GM18907 (cell line): ENCODE measurements at regions not wholly inside any gene's neighbourhood (a gene's known extent, or its start where the extent isn't known, plus 50 kb on each side); places are given as distances from the start of the nearest gene placed in this dataset.
"Not testable (repeated sequence)": the region's sequence is repeated elsewhere in the genome, so short reads cannot be mapped to it uniquely, and the experiment has no call there.

Experiments used
- ATAC-seq: cut with Tn5 transposase; IDR thresholded peaks from one replicate; pipeline ENCODE4 v1.9.1; 2021; ENCODE audit warnings: mild to moderate bottlenecking, moderate library complexity; ENCODE audit not compliant: unreplicated experiment

GRCh38 chr1:83481284-83481683 is 517.6 kb downstream of the TTLL7 start:
- not testable (repeated sequence) for ATAC-seq

- peak; percentile 49 for ATAC-seq
Observed at GRCh38 chr1:83479591-83480239, 519.2 kb downstream of the TTLL7 start.

DNA sequence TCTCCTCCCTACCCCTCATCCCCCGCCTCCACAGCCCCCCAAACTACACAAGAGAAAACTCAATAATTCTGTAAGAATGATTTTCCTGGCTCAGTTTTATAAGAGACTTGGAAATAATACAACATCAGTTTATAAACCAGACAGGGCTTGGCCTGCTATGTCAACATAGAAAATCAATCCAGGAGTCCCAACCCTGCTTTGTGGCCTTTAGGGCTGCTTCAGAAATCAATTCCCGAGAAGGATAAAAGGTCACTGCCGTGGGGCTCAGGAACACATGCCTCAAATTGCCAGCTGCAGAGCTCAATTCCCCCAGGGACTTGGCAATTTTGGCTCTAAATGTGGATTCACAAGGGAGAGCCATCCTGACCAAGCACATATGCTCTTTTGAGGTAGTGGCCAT is 520.8 kb downstream of the TTLL7 start:
- ATAC-seq = not testable (repeated sequence)

- ATAC-seq = peak; percentile 82
Observed at GRCh38 chr1:83476518-83476917, 522.4 kb downstream of the TTLL7 start.

- ATAC-seq = not testable (repeated sequence)
Observed at GRCh38 chr1:83474946-83475345, 524.0 kb downstream of the TTLL7 start.

DNA sequence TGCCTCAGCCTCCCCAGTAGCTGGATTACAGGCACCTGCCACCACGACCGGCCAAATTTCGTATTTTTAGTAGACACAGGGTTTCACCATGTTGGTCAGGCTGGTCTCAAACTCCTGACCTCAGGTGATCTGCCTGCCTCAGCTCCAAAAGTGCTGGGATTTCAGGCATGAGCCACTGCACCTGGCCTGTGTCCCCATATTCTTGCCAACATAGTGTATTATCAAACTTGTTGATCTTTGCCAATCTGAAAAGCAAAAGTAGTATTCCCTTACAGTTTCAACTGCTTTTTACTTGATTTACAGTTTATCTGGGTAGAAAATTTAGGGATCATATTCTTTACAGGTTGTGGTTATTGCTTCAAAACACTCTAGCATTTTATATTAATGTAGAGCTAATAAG is 524.9 kb downstream of the TTLL7 start:
- ATAC-seq = not testable (repeated sequence)

GRCh38 chr1:83472066-83472465 is 526.9 kb downstream of the TTLL7 start:
- ATAC-seq = not testable (repeated sequence)

- not testable (repeated sequence) for ATAC-seq
Observed at GRCh38 chr1:83471272-83471671, 527.7 kb downstream of the TTLL7 start.

DNA sequence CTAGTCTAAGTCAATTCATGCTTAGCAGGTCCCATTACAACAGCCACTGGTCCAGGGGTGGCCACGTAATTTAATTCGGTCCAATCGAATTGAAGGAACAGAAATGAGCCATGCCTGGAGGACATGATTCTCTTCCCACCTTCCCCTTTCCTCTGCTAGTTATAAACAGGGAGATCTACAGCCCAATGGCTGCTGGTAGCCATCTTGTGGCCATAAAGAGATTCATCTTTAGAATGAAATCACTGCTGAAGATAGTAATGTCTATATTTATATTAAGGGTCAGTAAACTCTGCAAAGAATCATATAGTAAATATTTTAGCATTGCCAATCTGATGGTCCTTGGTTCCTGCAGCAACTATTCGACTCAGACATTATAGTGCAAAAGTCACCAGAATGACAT is 530.6 kb downstream of the TTLL7 start:
- not testable (repeated sequence) for ATAC-seq

DNA sequence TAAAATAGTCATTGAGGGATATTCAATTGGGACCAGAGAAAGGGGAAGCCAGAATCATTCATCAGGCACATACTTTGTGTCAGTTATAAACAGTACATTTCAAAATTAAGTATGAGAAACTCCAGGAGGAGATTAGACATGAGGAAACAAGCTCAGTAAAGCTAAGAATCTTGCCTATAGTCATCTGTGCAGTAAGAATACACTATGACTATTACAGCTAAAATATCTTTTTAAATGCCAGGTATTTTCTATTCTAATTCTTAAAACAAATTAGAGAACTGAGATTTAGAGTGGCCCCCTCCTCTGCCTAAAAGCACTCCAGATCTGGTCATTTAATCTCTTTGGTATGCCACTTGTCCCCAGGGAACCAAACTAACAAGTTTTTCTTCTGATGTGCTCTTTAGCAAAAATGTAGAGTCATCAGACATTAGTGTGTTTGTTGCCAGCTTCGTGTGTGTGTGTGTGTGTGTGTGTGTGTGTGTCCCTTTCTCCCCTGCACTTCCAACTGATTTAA is 541.1 kb downstream of the TTLL7 start:
- not testable (repeated sequence) for ATAC-seq

- not testable (repeated sequence) for ATAC-seq
Observed at GRCh38 chr1:83457281-83457680, 541.7 kb downstream of the TTLL7 start.

GRCh38 chr1:83455753-83456152 is 543.2 kb downstream of the TTLL7 start:
- ATAC-seq = not testable (repeated sequence)

DNA sequence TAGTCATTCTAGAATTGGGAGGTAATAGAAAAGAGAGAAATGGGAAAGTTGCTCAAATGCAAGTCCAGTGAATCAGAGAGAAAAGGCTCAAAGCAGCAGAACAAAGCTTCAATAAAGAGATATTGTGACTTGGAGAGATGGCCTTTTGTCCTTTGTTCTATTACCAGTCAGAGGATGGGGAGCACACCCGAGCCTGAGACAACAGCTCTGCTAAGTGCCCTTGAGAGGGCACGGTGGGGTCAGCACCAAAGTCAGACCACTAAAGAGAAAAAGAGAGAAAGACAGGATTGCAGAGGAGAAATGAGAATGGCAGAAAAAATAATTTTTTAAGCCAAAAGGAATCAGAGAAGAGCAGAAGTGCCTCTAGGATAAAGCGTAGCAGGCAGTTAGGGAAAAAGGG is 553.1 kb downstream of the TTLL7 start:
- ATAC-seq = not testable (repeated sequence)

DNA sequence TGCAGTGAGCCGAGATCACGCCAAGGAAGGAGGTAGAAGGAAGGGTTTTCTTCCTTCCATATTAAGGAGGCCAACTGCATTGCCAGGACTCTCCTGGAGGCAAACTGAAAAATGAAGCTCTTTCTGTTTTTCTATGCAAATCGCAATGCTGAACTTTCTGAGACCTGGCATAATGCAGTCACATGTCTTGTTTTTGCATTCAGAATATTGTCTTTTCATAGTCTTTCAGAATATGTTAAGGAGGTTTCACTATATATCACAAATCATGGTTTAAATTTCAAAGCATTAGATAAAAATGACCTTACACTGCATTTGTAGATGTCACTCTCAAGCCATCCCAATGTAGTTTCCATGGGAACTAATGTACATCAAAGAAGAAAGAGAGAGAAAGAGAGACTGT is 556.5 kb downstream of the TTLL7 start:
- not testable (repeated sequence) for ATAC-seq

DNA sequence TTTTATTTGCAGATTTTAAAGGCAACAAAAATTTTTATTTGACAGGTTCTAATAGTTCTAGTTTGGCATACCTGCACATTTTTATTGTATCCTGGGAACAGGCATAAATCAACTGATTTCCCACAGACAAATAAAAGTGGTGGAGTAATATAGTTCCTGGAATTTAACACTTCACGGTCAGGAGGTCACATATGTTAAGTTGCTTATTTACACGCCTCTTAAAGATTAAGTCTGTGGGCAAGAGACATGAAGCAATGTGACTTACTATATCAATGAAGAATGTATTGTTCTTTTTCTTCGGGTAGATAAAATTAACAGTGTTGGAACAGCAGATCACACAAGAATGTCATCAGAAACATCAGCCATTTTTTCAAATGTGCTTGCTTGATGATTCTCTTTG is 558.3 kb downstream of the TTLL7 start:
- not testable (repeated sequence) for ATAC-seq

DNA sequence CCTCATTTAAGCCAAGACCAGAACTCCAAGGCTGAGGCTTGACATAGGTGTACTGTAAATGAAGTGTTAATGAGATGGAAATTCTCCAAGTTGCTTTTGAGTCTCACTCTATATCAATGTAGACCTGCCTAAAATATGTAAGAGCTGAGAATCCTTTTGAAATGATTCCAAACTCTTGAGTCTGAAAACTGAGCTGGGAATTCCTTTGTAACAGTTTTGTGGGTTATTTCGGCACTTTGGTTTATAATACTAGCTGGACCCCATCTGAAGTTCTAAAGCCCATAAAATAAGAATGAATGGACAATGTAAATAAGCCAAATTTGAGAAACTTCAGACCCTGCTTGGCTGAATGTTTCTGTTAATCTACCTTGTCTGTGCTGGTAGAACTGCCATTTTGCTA is 558.9 kb downstream of the TTLL7 start:
- not testable (repeated sequence) for ATAC-seq

DNA sequence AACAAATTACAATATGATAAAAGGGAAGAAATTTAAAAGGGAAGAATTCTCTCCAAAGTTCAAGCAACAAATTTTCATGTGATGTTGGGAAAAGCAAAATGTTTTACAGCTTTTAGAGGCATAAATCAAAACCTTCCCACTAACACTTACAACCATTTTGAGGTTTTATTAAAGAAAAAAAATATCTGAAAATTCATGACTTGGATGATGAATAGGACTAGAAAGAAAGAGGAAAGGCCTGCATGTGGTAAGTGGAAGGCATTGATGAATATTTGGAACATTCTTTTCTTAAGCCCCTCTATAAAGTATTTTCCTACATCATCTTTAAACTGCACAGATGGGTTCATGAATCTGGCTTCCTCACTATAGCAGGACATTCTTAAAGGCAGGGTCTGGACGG is 560.6 kb downstream of the TTLL7 start:
- ATAC-seq = not testable (repeated sequence)

DNA sequence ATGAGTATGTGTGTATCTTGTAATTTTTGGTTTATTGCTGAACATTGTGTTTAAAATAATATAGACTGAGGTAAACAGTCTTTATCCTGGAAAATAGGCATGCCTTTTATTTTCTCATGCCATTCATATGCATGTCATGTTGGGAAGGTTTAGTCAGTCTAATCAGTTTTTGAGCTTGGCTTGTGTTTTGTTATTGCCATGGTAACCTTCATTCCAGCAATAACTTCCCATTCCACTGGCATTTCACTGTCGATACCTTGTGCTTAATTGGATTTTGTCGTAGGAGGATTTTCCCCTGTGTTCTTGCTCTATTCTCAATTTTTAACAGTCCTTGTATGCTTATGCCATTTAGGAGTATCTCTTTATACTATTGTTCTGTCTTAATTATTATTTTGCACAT is 563.6 kb downstream of the TTLL7 start:
- ATAC-seq = not testable (repeated sequence)

GRCh38 chr1:83427566-83427965 is 571.4 kb downstream of the TTLL7 start:
- not testable (repeated sequence) for ATAC-seq

DNA sequence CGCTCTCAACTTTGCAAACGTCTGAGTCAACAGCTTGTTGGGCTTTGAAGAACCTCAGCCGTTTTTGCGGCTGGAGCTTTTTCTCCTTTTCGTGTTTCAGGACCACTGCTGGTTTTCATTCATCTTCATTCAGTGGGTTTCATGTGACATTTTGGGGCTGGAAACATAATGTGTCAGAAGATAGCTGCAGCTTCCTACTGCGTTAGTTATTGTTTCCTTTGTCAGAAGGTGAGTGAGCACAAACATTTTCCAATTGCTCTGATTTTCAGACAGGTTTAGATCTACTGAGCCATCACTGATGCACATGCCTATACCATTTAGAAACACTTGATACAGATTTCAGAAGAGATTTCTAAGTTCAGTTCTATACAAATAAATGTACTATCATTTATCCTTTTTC is 575.5 kb downstream of the TTLL7 start:
- not testable (repeated sequence) for ATAC-seq

DNA sequence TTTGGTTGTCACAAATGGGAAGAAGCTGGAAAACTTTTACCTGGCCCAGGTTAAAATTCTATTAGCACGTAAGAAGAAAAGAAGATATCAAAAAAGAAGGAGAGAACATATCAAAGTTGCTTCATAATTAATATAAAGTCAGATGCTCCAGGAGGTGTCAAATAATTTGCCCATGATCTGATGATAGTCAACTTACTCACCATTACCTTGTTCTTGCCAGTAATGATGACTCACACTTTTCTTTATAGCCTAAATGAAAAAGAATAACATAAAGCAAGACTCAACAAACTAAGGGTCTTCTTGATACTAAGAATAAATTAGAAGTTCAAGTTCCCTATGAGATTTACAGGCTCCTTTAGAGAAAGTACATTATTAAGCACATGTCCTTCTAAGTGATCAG is 580.4 kb downstream of the TTLL7 start:
- ATAC-seq = no peak

- ATAC-seq = not testable (repeated sequence)
Observed at GRCh38 chr1:83413839-83414107, 585.2 kb downstream of the TTLL7 start.
